ENCODE measurements at regions not wholly inside any gene's neighbourhood (a gene's known extent, or its start where the extent isn't known, plus 50 kb on each side); places are given as distances from the start of the nearest gene placed in this dataset.
A peak's percentile ranks its signal among the peaks of the same experiment; 100 is the strongest.

DNA sequence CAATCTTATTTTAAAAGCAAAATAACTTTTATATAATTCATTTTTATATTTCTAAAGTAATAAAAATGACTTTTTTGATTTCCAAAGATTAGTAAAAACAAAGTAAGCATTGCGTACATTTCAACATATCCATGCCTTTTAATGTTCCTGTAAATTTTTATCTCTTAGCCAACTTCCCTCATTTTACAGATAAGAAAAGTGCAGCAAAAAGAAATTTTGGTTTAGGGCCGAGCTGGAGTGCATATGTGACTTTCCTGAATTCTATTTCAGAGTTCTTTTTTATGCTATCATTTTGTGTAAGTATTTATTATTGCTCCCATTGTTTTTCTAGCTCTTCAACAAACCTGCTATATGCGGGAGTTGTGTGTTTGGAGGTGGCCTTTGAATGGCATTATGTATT is 195.3 kb downstream of the NHLRC3 start:
- DNase-seq (ENCODE audit: low read depth): no peak

DNA sequence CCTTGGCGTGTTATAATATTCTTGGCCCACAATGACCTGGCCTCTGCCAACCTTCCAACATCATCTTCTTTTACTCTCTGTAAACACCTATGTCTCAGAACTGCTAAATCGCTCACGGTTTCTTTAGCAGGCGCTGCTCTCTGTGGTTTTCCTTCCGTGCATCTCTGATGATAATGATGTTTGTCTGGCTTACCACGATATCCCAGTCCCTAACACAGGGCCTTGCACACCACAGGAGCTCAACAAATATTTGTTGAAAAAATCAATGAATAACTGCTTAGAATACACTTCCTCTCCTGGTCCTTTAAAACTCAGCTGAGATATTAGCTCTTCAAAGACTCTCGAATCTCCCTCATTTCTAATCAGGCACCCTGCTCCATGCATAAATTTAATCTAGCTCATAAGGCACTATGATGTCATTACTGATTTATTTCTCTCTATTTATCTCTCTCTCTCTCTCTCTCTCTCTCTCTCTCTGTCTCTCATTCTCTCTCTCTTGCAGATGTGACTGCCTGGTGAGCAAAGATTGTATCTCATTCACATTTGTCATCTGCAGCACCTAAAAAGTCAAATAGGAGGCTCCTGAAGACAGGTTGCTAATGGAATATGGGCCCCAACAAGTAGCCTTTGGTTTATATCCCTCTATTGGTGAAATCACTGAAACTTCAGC is 206.4 kb downstream of the NHLRC3 start:
- no peak for DNase-seq (ENCODE audit: low read depth)

GRCh38 chr13:39245688-39246087 is 207.4 kb downstream of the NHLRC3 start:
- no peak for DNase-seq (ENCODE audit: low read depth)

DNA sequence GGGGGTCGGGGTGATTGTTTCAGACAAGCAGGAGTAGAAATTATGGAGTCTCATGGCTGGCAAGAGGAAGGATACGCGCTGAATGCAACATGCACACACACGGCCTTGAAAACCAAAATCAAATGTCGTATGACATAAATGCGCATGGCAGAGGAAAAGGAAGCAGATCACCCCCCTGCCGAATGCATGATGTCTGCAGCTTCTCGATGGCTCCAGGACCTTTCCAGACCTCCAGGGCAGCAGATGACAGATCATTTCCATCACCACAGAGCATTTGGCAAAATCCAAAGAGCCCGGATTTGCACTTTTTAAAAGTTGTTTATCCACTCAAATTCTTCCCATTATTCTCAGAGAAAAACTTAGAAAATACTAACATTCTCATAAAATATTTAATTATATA is 211.7 kb downstream of the NHLRC3 start:
- no peak for DNase-seq (ENCODE audit: low read depth)

DNA sequence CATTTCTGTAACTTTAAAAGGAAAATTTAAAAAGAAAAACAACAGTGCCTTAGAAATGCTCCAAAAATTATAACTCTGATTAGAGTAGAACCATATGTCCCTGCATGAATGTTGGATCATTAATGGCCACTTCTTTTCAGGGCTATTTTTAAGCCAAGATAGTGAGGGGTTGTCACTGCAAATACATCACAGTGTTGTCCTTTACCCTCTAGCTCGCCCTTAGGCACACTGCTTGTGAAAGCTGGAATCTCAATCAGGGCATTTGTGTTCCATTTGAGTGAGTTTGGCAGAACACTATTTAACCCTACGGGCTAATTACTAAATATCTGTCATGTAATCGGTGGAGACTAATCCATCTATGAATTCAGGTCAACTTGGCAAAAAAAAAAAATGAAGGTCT is 212.2 kb downstream of the NHLRC3 start:
- no peak for DNase-seq (ENCODE audit: low read depth)

DNA sequence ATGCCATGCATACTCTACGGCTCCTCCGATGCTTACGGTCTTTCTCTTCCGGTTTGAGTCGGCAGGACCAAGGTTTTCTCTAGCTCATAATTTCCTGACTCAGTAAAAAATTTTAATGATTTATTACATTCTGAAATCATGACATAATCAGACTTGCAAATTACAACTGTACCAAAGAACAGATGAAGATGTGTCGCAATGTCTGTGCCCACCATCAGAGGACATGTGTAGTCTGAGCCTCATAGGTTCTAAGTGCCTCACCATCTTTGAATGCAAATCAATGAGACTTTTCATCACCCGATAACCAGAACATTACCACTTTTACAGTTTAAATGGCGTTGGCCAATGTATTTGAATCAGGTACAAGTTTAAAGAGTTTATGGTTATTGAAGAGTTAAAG is 213.1 kb downstream of the NHLRC3 start:
- no peak for DNase-seq (ENCODE audit: low read depth)

GRCh38 chr13:39253774-39254173 is 215.5 kb downstream of the NHLRC3 start:
- DNase-seq (ENCODE audit: low read depth): peak; percentile 44

GRCh38 chr13:39254601-39255000 is 216.3 kb downstream of the NHLRC3 start:
- no peak for DNase-seq (ENCODE audit: low read depth)

DNA sequence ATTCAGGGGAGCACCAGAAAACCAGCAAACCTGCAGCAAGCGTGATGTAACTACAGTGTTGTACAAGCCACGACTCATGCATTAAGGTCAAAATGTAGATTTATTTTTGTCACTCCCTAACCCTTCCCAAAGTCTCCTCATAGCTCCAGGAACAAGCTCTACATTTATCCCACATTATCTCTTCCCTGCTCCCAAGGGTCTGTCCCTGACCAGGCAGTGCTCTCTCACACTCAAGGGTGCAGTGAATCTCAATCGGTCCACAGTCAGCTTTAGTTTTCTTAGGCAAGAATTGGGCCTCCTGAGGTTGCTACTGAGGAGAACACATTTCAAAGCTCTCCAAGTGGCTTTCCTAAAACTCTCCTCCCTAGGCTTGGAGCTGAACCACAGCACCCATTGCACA is 219.4 kb downstream of the NHLRC3 start:
- no peak for DNase-seq (ENCODE audit: low read depth)

DNA sequence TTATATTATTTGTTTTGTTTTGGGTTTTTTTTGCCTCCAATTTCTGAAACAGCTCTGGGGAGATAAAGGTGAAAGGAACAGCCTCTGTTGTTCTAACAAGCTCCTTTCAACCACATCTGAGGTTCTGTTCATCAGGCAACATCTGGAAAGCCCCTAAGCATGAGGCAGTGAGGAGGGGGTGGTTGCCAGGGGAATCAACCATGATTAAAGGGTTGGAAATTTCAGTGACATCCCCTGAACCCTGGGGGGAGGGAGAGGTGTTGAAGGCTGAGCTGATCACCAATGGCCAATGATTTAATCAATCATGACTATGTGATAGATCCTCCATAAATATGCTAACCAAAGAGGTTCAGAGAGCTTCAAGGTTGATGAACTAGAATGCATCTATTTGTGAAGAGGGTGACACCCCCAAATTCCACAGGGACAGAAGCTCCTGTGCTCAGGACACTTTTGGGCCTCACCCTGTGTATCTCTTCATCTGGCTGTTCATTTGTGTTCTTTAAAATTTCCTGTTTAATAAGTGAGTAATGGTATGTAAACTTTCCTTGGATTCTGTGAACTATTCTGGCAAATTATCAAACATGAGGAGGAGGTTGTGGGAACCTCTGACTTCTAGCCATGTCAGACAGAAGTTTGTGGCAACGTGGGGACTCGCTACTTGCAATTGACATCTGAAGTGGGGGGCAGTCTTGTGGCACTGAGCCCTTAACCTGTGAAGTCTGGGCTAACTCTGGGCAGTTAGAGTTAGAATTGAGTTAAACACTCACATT is 221.3 kb downstream of the NHLRC3 start:
- DNase-seq (ENCODE audit: low read depth): peak; percentile 21

DNA sequence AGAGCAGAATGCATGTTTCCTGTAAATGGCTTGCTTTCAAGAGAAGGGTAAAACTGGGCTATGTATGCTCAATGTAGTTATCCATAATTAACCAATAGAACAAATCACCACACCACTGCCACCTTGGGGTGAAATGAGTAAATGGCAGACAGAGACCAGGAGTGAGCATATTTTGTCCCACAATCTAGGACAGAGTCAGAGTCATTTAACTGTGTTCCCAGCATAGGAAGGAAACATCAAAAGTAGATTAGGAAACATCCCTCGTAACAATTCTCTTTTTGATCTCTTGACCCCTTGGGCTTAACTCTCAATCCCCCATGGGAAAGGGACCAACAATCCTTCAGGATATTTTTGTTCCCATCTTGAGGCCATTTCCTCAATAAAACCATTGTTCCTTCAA is 224.8 kb downstream of the NHLRC3 start:
- DNase-seq (ENCODE audit: low read depth): peak; percentile 47

GRCh38 chr13:39263531-39263930 is 225.3 kb downstream of the NHLRC3 start:
- no peak for DNase-seq (ENCODE audit: low read depth)

DNA sequence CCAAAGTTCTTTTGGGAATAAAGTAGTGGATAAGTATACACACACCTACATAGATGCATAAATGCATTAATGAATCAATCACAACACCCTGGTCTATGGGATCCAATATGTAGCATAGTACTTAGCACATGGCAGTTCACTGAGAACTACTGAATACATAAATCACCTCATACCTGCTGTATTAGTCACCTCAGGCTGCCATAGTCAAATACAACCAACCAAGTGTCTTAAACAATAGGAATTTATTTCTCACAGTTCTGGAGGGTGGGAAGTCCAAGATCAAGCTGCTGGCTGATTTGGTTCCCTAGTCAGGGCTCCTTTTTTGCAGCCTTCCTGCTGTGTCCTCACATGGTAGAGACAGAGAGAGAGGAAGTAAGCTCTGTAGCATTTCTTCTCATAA is 228.2 kb downstream of the NHLRC3 start:
- peak; percentile 19 for DNase-seq (ENCODE audit: low read depth)

- DNase-seq (ENCODE audit: low read depth): no peak
These were observed 230.1 kb downstream of the NHLRC3 start for GRCh38 chr13:39268398-39268797.

- DNase-seq (ENCODE audit: low read depth): no peak
These were observed 230.7 kb downstream of the NHLRC3 start for GRCh38 chr13:39269004-39269403.

- DNase-seq (ENCODE audit: low read depth): no peak
These were observed 231.2 kb downstream of the NHLRC3 start for GRCh38 chr13:39269411-39269810.

DNA sequence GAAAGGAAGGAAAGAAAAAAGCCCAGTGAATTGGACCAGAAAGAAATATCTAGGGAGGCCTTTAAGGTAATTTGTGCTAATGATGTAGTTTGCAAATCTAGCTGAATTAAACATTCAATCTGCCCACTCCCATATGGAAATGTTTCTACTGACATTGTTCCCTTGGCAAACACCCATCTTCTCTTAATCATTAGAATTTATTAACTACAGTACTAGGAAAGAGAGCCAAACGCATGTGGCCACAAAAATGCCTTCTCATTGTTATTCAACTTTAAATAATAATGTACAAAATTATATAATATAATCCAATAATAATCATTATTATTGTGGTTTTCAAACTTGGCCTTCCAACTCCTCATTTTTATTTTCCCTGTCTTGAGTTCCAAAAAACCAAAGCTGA is 234.7 kb downstream of the NHLRC3 start:
- DNase-seq (ENCODE audit: low read depth): no peak

GRCh38 chr13:39273953-39274738 is 235.9 kb downstream of the NHLRC3 start:
- DNase-seq (ENCODE audit: low read depth): no peak

GRCh38 chr13:39274739-39275325 is 236.6 kb downstream of the NHLRC3 start:
- DNase-seq (ENCODE audit: low read depth): no peak

DNA sequence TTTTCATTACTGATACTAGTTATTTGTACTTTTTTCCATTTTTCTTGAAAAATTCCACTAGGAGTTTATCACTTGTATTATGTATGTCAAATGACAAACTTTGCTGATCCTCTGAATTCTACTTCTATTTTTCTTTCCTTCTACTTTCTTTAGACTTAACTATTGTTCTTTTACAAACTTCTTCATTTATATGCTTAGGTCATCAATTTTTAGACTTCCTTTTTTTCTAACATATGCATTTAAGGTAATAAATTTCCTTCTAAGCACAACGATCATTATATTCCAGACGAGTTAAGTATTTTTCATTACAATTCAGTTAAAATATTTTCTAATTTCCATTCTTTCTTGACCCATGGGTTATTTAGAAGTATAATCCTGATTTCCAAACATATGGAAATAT is 240.8 kb downstream of the NHLRC3 start:
- no peak for DNase-seq (ENCODE audit: low read depth)

DNA sequence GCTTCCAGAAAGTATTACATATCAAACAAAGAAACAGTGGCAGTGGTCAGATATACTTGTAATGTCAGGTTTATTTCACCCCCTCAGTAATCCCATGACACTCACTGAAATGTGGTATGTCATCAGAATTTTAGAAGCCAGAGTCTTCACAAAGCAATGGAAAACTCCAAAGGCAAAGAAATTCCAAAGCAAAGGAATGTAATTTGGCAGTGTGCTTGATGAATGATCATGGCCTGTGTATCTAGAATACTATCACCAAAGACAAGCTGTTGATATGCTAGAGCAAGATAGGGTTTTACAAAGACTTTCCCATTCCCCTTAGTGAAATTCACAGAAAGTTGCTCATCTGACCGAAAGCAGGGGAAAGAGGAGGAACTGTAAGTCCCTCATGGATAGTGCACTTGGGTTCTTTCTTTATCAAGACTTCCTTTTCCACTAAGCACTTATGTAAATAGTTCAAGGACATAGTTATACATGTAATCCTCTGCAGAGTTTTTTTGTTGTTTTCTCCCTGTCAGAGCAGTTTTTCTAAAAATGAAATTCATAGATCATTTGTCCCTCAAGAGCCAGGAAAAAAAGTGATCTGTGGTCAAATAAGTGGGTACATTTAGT is 243.4 kb downstream of the NHLRC3 start:
- DNase-seq (ENCODE audit: low read depth): no peak

DNA sequence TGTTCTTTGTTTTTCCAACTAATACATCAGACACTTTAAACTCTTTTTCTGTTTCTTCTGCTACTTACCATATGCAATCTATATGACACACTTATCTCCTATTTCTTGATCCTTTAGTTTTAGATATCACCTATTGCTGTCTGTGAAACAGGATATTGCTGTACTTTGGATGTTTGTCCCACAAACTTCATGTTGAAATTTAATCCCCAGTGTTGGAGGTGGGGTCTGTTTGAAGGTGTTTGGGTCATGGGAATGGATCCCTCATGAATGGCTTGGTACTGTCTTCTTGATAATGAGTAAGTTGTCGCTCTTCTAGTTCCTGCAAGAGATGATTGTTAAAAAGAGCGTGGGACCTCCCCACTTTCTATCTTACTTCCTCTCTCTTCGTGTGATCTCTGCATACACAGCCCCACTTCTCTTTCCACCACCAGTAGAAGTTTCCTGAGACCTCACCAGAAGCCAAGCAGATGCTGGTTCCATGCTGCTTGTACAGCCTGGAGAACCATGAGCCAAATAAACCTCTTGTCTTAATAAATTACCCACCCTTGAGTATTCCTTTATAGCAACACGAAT is 244.2 kb downstream of the NHLRC3 start:
- DNase-seq (ENCODE audit: low read depth): no peak
